ENCODE measurements at regions not wholly inside any gene's neighbourhood (a gene's known extent, or its start where the extent isn't known, plus 50 kb on each side); places are given as distances from the start of the nearest gene placed in this dataset.

GRCh38 chr11:21768388-21768787, 424.5 kb upstream of the ANO5 start:
- no peak for TF ChIP-seq CTCFL (IDR thresholded peaks at IDR 0.05; ENCODE audit: borderline replicate concordance, insufficient read depth, low read depth, low read length, poor library complexity, severe bottlenecking)
- no peak for TF ChIP-seq ZNF274 (IDR thresholded peaks at IDR 0.05; ENCODE audit: borderline replicate concordance, low read depth, low read length)
- TF ChIP-seq NFYB (IDR thresholded peaks at IDR 0.05; ENCODE audit: extremely low read depth, insufficient read length): no peak
- TF ChIP-seq CTCF (IDR thresholded peaks at IDR 0.05 in 2 of 3, conservative IDR thresholded peaks at IDR 0.05 in 1 of 3; ENCODE audit: insufficient read depth in 2 of 3, low read depth in 1 of 3, low read length in 3 of 3): no peak
